H9 (cell line): ENCODE measurements at regions not wholly inside any gene's neighbourhood (a gene's known extent, or its start where the extent isn't known, plus 50 kb on each side); places are given as distances from the start of the nearest gene placed in this dataset.

Source experiments
- DNase-seq: peaks from one replicate; pipeline ENCODE4 v3.0.0-alpha.2; 2017
- H2AFZ ChIP-seq: one replicate; pipeline ENCODE4 v1.6.1; 2013; ENCODE audit warnings: mild to moderate bottlenecking, low read length, control low read depth, moderate library complexity
- H2AK5ac ChIP-seq: 2 replicates; pipeline ENCODE4 v1.6.1; 2013; ENCODE audit warnings: low read length, control low read depth, mixed read lengths; ENCODE audit not compliant: insufficient read length
- H2BK120ac ChIP-seq: one replicate; pipeline ENCODE4 v1.6.1; 2013; ENCODE audit warnings: low read depth, mild to moderate bottlenecking, low read length, control low read depth, inconsistent platforms; ENCODE audit not compliant: poor library complexity, severe bottlenecking
- H2BK12ac ChIP-seq: 2 replicates; pipeline ENCODE4 v1.6.1; 2013; ENCODE audit warnings: low read length, control low read depth, mixed read lengths, low read depth; ENCODE audit not compliant: insufficient read length
- H2BK15ac ChIP-seq: 2 replicates; pipeline ENCODE4 v1.6.1; 2013; ENCODE audit warnings: low read depth, low read length, control low read depth
- H2BK20ac ChIP-seq: one replicate; pipeline ENCODE4 v1.6.1; 2013; ENCODE audit warnings: low read depth, mild to moderate bottlenecking, low read length, control low read depth, inconsistent platforms; ENCODE audit not compliant: poor library complexity, severe bottlenecking
- H2BK5ac ChIP-seq: 2 replicates; pipeline ENCODE4 v1.6.1; 2013; ENCODE audit warnings: low read length, control low read depth, mixed read lengths; ENCODE audit not compliant: insufficient read length
- H3K14ac ChIP-seq: 2 replicates; pipeline ENCODE4 v1.6.1; 2013; ENCODE audit warnings: low read length, control low read depth; ENCODE audit not compliant: insufficient read depth
- H3K18ac ChIP-seq: 2 replicates; pipeline ENCODE4 v1.6.1; 2013; ENCODE audit warnings: low read depth, mild to moderate bottlenecking, mixed read lengths, low read length, control low read depth; ENCODE audit not compliant: insufficient read length
- H3K23ac ChIP-seq: 2 replicates; pipeline ENCODE4 v1.6.1; 2013; ENCODE audit warnings: low read length, control low read depth, mixed read lengths, low read depth; ENCODE audit not compliant: insufficient read length
- H3K23me2 ChIP-seq: 2 replicates; pipeline ENCODE4 v1.6.1; 2013; ENCODE audit warnings: low read depth, mild to moderate bottlenecking, mixed read lengths, low read length, control low read depth; ENCODE audit not compliant: insufficient read length, poor library complexity, severe bottlenecking
- H3K27ac ChIP-seq: 2 replicates; pipeline ENCODE4 v1.5.1; 2013; ENCODE audit warnings: low read length, control low read depth, mixed read lengths, low read depth; ENCODE audit not compliant: insufficient read length
- H3K27me3 ChIP-seq: 2 replicates; pipeline ENCODE4 v1.6.1; 2013; ENCODE audit warnings: low read length, control low read depth, inconsistent platforms; ENCODE audit not compliant: insufficient read depth
- H3K4ac ChIP-seq: 2 replicates; pipeline ENCODE4 v1.6.1; 2013; ENCODE audit warnings: low read depth, mild to moderate bottlenecking, control low read depth, inconsistent platforms, low read length, moderate library complexity
- H3K4me1 ChIP-seq: 2 replicates; pipeline ENCODE4 v1.6.1; 2013; ENCODE audit warnings: low read length, control low read depth, inconsistent platforms; ENCODE audit not compliant: insufficient read depth
- H3K4me2 ChIP-seq: 2 replicates; pipeline ENCODE4 v1.6.1; 2013; ENCODE audit warnings: low read length, control low read depth, mixed read lengths; ENCODE audit not compliant: insufficient read length, insufficient read depth
- H3K56ac ChIP-seq: 2 replicates; pipeline ENCODE4 v1.6.1; 2013; ENCODE audit warnings: low read depth, mild to moderate bottlenecking, mixed read lengths, low read length, control low read depth; ENCODE audit not compliant: insufficient read length
- H3K79me1 ChIP-seq: 2 replicates; pipeline ENCODE4 v1.6.1; 2013; ENCODE audit warnings: low read depth, mild to moderate bottlenecking, moderate library complexity, low read length, control low read depth, inconsistent platforms; ENCODE audit not compliant: insufficient read depth, poor library complexity, severe bottlenecking
- H3K79me2 ChIP-seq: 2 replicates; pipeline ENCODE4 v1.6.1; 2013; ENCODE audit warnings: low read length, control low read depth, inconsistent platforms; ENCODE audit not compliant: insufficient read depth
- H3K9ac ChIP-seq: 2 replicates; pipeline ENCODE4 v1.6.1; 2013; ENCODE audit warnings: low read length, control low read depth, mixed read lengths; ENCODE audit not compliant: insufficient read length; ENCODE audit errors: extremely low read depth
- H3K9me3 ChIP-seq: one replicate; pipeline ENCODE4 v1.6.1; 2013; ENCODE audit warnings: low read depth, low read length, inconsistent platforms; ENCODE audit not compliant: control insufficient read depth
- H3T11ph ChIP-seq: one replicate; pipeline ENCODE4 v1.6.1; 2013; ENCODE audit warnings: mild to moderate bottlenecking, low read length, control low read depth, inconsistent platforms
- H4K20me1 ChIP-seq: one replicate; pipeline ENCODE4 v1.6.1; 2013; ENCODE audit not compliant: control insufficient read depth, insufficient read length, insufficient read depth
- H4K5ac ChIP-seq: 2 replicates; pipeline ENCODE4 v1.6.1; 2013; ENCODE audit warnings: low read depth, mild to moderate bottlenecking, mixed read lengths, low read length, control low read depth; ENCODE audit not compliant: insufficient read length
- H4K8ac ChIP-seq: replicated peaks from 2 replicates; pipeline ENCODE4 v1.6.1; 2013; ENCODE audit warnings: low read length, control low read depth, mixed read lengths, low read depth; ENCODE audit not compliant: insufficient read length
- H4K91ac ChIP-seq: 2 replicates; pipeline ENCODE4 v1.6.1; 2013; ENCODE audit warnings: low read depth, mild to moderate bottlenecking, moderate library complexity, mixed read lengths, low read length, control low read depth; ENCODE audit not compliant: insufficient read length
- H3K27ac Mint-ChIP-seq, 3 experiments: 2 replicates in 2 of 3; 3 replicates in 1 of 3; pipeline ENCODE4 v1.8.0; 2020 to 2021; ENCODE audit warnings: mixed read lengths in 3 of 3, mild to moderate bottlenecking in 1 of 3, moderate library complexity in 1 of 3
- H3K27me3 Mint-ChIP-seq: 2 replicates; pipeline ENCODE4 v1.8.0; 2021; ENCODE audit warnings: low read depth, mild to moderate bottlenecking, moderate library complexity, mixed read lengths
- H3K36me3 Mint-ChIP-seq, 3 experiments: 2 replicates in 2 of 3; 3 replicates in 1 of 3; pipeline ENCODE4 v1.8.0; 2020 to 2021; ENCODE audit warnings: low read depth in 3 of 3, mixed read lengths in 3 of 3; ENCODE audit not compliant: insufficient read depth in 1 of 3
- H3K4me1 Mint-ChIP-seq, 2 experiments: 2 replicates each; pipeline ENCODE4 v1.8.0; 2020; ENCODE audit warnings: mixed read lengths in 2 of 2
- H3K4me3 Mint-ChIP-seq, 2 experiments: 2 replicates in 1 of 2; 3 replicates in 1 of 2; pipeline ENCODE4 v1.8.0; 2020 to 2021; ENCODE audit warnings: mild to moderate bottlenecking in 2 of 2, mixed read lengths in 2 of 2, moderate library complexity in 1 of 2
- H3K9me3 Mint-ChIP-seq, 2 experiments: 2 replicates in 1 of 2; 3 replicates in 1 of 2; pipeline ENCODE4 v1.8.0; 2020; ENCODE audit warnings: mild to moderate bottlenecking in 2 of 2, mixed read lengths in 2 of 2, moderate library complexity in 1 of 2
- CTCF ChIP-seq: fragments of 200-600 bp; sonication (generic); conservative IDR thresholded peaks from 3 replicates; pipeline ENCODE4 v1.8.0; 2021; ENCODE audit warnings: antibody characterized with exemption, mild to moderate bottlenecking
- WGBS: extraction: QIAGEN DNeasy Blood & Tissue Kit; methylation state at CpG from one replicate; pipeline ENCODE4 v1.1.7; 2013; ENCODE audit warnings: missing lambda C conversion rate, low lambda C conversion rate, mixed read lengths; ENCODE audit not compliant: insufficient read length; ENCODE audit errors: extremely low coverage; 5-methylcytosine and 5-hydroxymethylcytosine counted together

DNA sequence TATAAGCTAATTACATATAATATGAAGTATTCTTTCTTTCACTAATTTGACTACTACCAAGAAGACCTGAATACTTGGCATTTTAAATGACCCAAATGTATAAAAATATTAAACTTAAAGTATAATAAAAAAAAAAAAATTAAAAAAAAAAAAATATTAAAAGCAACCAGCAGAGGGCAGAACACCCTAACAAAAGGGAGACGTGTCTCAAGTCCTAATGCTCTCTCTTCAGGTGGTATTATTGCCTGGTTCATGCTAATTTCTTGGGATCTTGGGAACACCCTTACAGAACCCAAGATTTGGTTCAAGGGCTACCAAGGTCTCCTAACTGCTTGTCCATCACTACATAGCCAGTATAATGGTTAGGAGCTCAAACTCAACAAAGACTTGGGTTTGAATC, 754.8 kb downstream of the RAB28 start:
- no peak overlapping the region for H4K91ac ChIP-seq
- H3K9ac ChIP-seq = no peak overlapping the region
- no peak overlapping the region for H3K27ac ChIP-seq
- H3K23ac ChIP-seq = no peak overlapping the region
- peak; percentile 74 for TF ChIP-seq CTCF
- no peak overlapping the region for H2BK5ac ChIP-seq
- no peaks in the 10 kb centered on the region for H3K23me2 ChIP-seq
- H3K27me3 ChIP-seq = no peaks in the 10 kb centered on the region
- WGBS = no CpG with 5 or more reads among the region's 1 CpG
- no peak overlapping the region for H2BK12ac ChIP-seq
- Mint-ChIP-seq H3K4me1 (peaks cover 1 to 3% of the 10 kb centered on the region in 2 experiments; a peak in 3 of 4 replicates), H3K36me3 (no peaks in the 10 kb centered on the region), H3K4me3 (no peak overlapping the region), H3K9me3 (no peaks in the 10 kb centered on the region; a peak in 1 of 5 replicates), H3K27me3 (no peaks in the 10 kb centered on the region; the same call in 1 of the 2 replicates), H3K27ac (no peak overlapping the region)
- H3K79me2 ChIP-seq = no peaks in the 10 kb centered on the region
- no peaks in the 10 kb centered on the region for H4K20me1 ChIP-seq
- no peak overlapping the region for H4K8ac ChIP-seq
- H3K79me1 ChIP-seq = no peaks in the 10 kb centered on the region
- H2BK15ac ChIP-seq = no peak overlapping the region
- no peak overlapping the region for H2AFZ ChIP-seq
- no peak overlapping the region for H3K14ac ChIP-seq
- H2BK20ac ChIP-seq = no peak overlapping the region
- DNase-seq = no peak
- no peak overlapping the region for H2AK5ac ChIP-seq
- no peak overlapping the region for H3T11ph ChIP-seq
- no peak overlapping the region for H2BK120ac ChIP-seq
- no peak overlapping the region for H3K18ac ChIP-seq
- no peak overlapping the region for H4K5ac ChIP-seq
- H3K56ac ChIP-seq = no peak overlapping the region
- H3K4ac ChIP-seq = no peak overlapping the region
- no peaks in the 10 kb centered on the region for H3K9me3 ChIP-seq
- no peak overlapping the region for H3K4me2 ChIP-seq
- H3K4me1 ChIP-seq = no peaks in the 10 kb centered on the region; the same call in 1 of the 2 replicates
